ENCODE measurements at regions not wholly inside any gene's neighbourhood (a gene's known extent, or its start where the extent isn't known, plus 50 kb on each side); places are given as distances from the start of the nearest gene placed in this dataset.

- no peak overlapping the region for H3K27ac ChIP-seq (replicated peaks in 1 of 4)
- H3K36me3 ChIP-seq, result no peaks in the 10 kb centered on the region
- no peaks in the 10 kb centered on the region for H3K9me3 ChIP-seq
- WGBS, result 44% methylated on average over 5 of the region's 5 CpGs
- H3K27me3 ChIP-seq, result no peaks in the 10 kb centered on the region
- intact Hi-C loops (cut with DNase I), result no loop called here
- no peak overlapping the region for H3K4me3 ChIP-seq
- no peaks in the 10 kb centered on the region for H3K4me1 ChIP-seq
- TF ChIP-seq, protein P1, sequence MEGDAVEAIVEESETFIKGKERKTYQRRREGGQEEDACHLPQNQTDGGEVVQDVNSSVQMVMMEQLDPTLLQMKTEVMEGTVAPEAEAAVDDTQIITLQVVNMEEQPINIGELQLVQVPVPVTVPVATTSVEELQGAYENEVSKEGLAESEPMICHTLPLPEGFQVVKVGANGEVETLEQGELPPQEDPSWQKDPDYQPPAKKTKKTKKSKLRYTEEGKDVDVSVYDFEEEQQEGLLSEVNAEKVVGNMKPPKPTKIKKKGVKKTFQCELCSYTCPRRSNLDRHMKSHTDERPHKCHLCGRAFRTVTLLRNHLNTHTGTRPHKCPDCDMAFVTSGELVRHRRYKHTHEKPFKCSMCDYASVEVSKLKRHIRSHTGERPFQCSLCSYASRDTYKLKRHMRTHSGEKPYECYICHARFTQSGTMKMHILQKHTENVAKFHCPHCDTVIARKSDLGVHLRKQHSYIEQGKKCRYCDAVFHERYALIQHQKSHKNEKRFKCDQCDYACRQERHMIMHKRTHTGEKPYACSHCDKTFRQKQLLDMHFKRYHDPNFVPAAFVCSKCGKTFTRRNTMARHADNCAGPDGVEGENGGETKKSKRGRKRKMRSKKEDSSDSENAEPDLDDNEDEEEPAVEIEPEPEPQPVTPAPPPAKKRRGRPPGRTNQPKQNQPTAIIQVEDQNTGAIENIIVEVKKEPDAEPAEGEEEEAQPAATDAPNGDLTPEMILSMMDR (IDR thresholded peaks at IDR 0.05), result no peak
- TF ChIP-seq POLR2AphosphoS5 (IDR thresholded peaks at IDR 0.05) (no peak), POLR2A (IDR thresholded peaks at IDR 0.05; ENCODE audit: low read depth) (no peak), EP300 (IDR thresholded peaks at IDR 0.05) (no peak)
- no peak for DNase-seq (ENCODE audit: extremely low spot score)
Observed at GRCh38 chr7:51982653-51983052, 666.0 kb upstream of the COBL start.

- H3K36me3 ChIP-seq, result no peaks in the 10 kb centered on the region
Observed at GRCh38 chr7:51980812-51981211, 664.2 kb upstream of the COBL start.

GRCh38 chr7:51980313-51980712, 663.7 kb upstream of the COBL start:
- no peaks in the 10 kb centered on the region for H3K4me1 ChIP-seq
- no peak for DNase-seq (ENCODE audit: extremely low spot score)
- no peak overlapping the region for H3K27ac ChIP-seq (replicated peaks in 1 of 4)
- no peaks in the 10 kb centered on the region for H3K27me3 ChIP-seq
- H3K4me3 ChIP-seq, result no peak overlapping the region
- H3K9me3 ChIP-seq, result no peaks in the 10 kb centered on the region
- 80% methylated on average over 2 of the region's 2 CpGs for WGBS
- intact Hi-C loops (cut with DNase I), result no loop called here
- no peaks in the 10 kb centered on the region for H3K36me3 ChIP-seq
- TF ChIP-seq POLR2A (IDR thresholded peaks at IDR 0.05; ENCODE audit: low read depth) (no peak), EP300 (IDR thresholded peaks at IDR 0.05) (no peak), POLR2AphosphoS5 (IDR thresholded peaks at IDR 0.05) (no peak)
- TF ChIP-seq, protein P1 (IDR thresholded peaks at IDR 0.05), result no peak

More at GRCh38 chr7:51980812-51981211, 664.2 kb upstream of the COBL start:
- Histone ChIP-seq H3K4me3 (no peak overlapping the region), H3K27ac (replicated peaks in 1 of 4) (no peak overlapping the region), H3K27me3 (no peaks in the 10 kb centered on the region), H3K9me3 (no peaks in the 10 kb centered on the region), H3K4me1 (no peaks in the 10 kb centered on the region)
- intact Hi-C loops (cut with DNase I), result no loop called here
- WGBS, result 73% methylated on average over 2 of the region's 2 CpGs
- no peak for DNase-seq (ENCODE audit: extremely low spot score)
- TF ChIP-seq EP300 (IDR thresholded peaks at IDR 0.05) (no peak), POLR2A (IDR thresholded peaks at IDR 0.05; ENCODE audit: low read depth) (no peak), POLR2AphosphoS5 (IDR thresholded peaks at IDR 0.05) (no peak)
- TF ChIP-seq, protein P1 (IDR thresholded peaks at IDR 0.05), result no peak

DNA sequence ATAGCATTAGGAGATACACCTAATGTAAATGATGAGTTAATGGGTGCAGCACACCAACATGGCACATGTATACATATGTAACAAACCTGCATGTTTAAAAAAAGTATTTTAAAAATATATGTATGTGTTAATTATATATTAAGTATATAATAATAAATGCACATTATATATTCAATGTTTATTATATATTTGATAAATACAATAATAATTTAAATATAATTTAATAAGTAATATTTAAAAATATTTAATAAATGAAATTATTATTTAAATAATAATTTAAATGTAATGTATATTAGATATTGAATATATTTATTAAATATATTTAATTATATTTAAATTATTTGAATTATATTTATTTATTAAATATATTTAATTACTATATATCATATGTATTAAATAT, 661.3 kb upstream of the COBL start:
- H3K4me1 ChIP-seq, result no peaks in the 10 kb centered on the region
- no peak for TF ChIP-seq POLR2A (IDR thresholded peaks at IDR 0.05; ENCODE audit: low read depth)
- no peak for TF ChIP-seq POLR2AphosphoS5 (IDR thresholded peaks at IDR 0.05)
- no peak for TF ChIP-seq EP300 (IDR thresholded peaks at IDR 0.05)
- TF ChIP-seq, protein P1 (IDR thresholded peaks at IDR 0.05), result no peak
- H3K36me3 ChIP-seq, result no peaks in the 10 kb centered on the region
- no peaks in the 10 kb centered on the region for H3K9me3 ChIP-seq
- H3K4me3 ChIP-seq, result no peak overlapping the region
- no peak overlapping the region for H3K27ac ChIP-seq (replicated peaks in 1 of 4)
- no peak for DNase-seq (ENCODE audit: extremely low spot score)
- H3K27me3 ChIP-seq, result no peaks in the 10 kb centered on the region
- intact Hi-C loops (cut with DNase I), result no loop called here

DNA sequence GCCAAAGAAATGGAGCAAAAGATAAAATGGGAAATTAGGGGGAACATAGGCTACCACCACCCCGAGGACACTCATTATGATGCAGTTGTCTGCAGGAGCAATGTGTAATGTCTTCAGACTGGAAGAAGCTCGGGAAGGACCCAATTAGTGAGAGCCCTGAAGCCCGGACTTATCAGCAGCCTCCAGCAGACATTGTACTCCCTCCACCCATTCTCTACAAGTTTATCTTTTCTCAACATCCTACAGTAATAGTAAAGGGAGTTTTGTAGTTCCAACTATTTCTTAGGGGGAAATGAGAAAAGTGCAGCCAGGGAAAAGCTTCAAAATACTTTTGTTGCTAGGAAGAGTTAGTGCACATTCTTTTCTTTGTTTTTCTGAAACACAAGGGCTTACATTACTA, 657.3 kb upstream of the COBL start:
- no peaks in the 10 kb centered on the region for H3K27me3 ChIP-seq
- H3K36me3 ChIP-seq, result no peaks in the 10 kb centered on the region
- H3K4me3 ChIP-seq, result no peak overlapping the region
- no peaks in the 10 kb centered on the region for H3K9me3 ChIP-seq
- no peaks in the 10 kb centered on the region for H3K4me1 ChIP-seq
- intact Hi-C loops (cut with DNase I), result no loop called here
- TF ChIP-seq, protein P1 (IDR thresholded peaks at IDR 0.05), result no peak
- no peak for TF ChIP-seq EP300 (IDR thresholded peaks at IDR 0.05)
- no peak for TF ChIP-seq POLR2A (IDR thresholded peaks at IDR 0.05; ENCODE audit: low read depth)
- DNase-seq (ENCODE audit: extremely low spot score), result no peak
- H3K27ac ChIP-seq (replicated peaks in 1 of 4), result no peak overlapping the region
- WGBS, result 61% methylated on average over 3 of the region's 3 CpGs
